PC-9 (cell line): ENCODE measurements at regions not wholly inside any gene's neighbourhood (a gene's known extent, or its start where the extent isn't known, plus 50 kb on each side); places are given as distances from the start of the nearest gene placed in this dataset.

ENCODE experiments used
- CTCF ChIP-seq: fragments of 200-600 bp; sonication (generic); conservative IDR thresholded peaks from 2 replicates; pipeline ENCODE4 v1.6.1; 2017; ENCODE audit warnings: mixed run types, antibody characterized with exemption, mild to moderate bottlenecking, moderate library complexity
- EZH2 ChIP-seq: fragments of 200-600 bp; sonication (generic); IDR thresholded peaks from 2 replicates; pipeline ENCODE4 v1.8.0; 2017; ENCODE audit warnings: antibody characterized with exemption, low read depth

GRCh38 chr4:34000356-34000755 is 2244.0 kb downstream of the ARAP2 start:
- TF ChIP-seq CTCF (no peak), EZH2 (no peak)
